ENCODE measurements at regions not wholly inside any gene's neighbourhood (a gene's known extent, or its start where the extent isn't known, plus 50 kb on each side); places are given as distances from the start of the nearest gene placed in this dataset.

DNA sequence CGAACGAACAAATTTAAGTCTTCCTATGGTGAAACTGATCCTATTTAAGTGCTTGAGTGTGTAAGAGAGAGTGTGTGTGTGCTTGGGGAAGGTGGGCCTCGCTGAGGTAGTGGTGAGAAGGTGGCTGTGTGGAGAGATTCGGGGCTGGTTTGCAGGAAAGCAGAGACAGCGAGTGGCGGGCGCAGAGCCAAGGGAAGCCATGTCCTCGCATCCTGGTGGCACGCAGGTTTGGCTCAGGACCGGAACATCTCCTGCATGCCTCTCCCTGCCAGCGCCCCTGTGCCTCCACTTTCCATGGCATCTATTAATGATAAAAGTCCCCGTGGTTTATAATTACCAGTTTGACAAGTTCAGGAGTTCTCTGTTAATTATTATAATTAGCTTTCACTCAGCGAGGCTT, 383.1 kb upstream of the CADM1 start:
- no peak for DNase-seq (ENCODE audit: low spot score)

DNA sequence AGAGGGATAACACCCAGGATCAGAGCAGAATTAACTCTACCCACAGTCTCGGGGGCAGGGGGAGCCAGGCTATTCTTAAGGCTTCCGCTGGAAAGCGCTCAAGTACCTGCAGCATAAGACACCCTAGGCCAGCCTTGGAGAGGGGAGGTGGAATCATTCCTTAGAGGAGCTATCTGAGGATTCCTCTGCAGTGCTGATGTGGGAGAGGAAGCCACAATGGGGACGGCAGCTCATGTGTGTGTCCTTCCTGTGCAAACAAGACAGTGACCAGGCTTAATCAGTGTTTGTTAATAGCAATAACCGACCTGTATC, 382.2 kb upstream of the CADM1 start:
- no peak for DNase-seq (ENCODE audit: low spot score)

DNA sequence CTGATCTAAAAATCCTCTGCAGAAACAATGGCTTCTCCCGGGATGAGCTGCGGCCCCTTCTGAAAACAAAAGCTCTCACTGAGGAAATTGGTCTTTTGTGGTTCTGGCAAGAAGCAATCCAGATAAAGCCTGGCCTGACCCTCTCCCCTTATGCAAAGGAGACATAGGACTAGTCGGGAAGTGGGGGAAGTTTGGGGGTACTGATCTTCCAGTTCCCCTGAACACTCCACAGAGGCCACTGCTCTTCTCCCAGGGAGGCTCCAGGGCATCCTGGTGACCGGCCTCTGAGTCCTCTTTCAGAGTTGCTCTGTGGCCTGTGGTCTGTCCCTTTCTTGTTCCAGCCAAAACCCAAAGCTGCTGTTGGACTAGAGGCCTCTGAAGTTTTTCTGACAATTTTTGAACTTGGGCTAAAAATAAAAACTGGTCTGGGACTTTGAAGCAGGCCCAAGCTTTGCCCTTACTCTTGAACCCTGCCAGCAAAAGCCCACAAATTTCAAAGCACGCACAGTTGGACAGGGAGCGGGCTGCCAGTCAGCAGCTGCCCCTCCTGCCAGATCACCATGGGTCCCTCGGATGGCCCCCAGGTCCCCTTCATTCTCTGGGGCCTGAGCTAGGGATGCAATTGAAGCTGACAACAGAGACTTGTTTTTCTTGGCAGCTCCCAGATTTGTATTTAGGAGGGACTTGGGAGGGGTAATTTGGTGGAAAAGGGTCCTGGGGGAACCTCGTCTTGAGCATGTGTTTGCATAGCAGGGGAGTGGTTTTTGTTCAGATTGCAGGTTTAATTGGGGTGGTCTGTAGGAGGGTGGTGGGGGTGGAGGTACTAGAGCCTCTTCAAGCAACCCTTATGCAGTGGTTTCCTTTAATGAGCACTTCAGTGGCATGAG, 381.6 kb upstream of the CADM1 start:
- no peak for DNase-seq (ENCODE audit: low spot score)

DNA sequence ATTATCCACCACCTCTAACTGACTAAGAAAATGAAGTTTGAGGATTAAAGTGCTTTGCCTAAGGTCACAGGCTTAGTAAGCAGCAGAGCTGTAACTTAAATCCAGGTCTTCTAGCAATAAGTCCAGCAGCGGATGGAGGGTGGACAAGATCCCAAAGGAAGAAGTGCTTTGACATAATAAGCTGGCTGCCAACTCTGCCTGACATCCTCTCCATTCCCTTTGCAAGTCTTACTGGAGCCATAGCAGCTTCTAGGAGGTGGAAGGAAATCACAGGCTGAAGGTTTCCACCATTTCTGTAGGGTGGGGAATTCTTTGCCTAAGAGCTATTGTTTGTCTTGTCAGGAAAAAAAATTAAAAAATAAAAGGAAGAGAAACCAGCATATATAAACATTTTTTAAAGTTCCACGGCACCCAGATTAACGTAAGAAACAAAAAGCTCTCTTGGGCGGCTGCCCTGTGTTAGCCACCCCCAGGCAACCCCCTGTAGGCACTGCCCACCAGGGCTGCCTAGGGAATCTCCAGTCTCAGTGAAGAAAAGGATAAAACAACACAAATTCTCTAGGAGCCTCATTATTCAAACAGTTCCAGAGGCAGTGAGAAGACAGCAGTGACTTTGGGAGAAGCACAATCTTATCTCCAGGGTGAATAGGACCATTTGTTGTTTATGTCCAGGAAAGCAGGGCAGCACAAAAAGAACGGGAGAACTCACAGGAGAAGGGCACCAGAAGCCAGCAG, 380.8 kb upstream of the CADM1 start:
- DNase-seq (ENCODE audit: low spot score): no peak

DNA sequence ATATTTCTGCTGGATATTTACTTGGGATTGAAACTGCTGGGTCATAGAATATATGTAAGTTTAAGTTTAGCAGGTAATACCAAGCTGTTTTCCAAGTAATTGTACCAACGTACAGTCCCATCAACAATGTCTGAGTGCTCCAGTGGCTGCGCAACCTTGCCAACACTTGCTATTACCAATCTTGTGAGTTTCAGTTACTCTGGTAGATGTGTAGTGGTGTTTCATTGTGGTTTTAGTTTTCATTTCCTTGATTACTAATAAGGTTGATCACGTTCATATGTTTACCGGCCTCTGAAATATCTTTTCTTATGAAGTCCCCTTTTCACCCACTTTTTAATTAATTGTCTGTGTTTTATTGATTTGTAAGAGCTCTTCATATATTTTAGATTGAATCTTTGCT, 370.6 kb upstream of the CADM1 start:
- no peak for DNase-seq (ENCODE audit: low spot score)

DNA sequence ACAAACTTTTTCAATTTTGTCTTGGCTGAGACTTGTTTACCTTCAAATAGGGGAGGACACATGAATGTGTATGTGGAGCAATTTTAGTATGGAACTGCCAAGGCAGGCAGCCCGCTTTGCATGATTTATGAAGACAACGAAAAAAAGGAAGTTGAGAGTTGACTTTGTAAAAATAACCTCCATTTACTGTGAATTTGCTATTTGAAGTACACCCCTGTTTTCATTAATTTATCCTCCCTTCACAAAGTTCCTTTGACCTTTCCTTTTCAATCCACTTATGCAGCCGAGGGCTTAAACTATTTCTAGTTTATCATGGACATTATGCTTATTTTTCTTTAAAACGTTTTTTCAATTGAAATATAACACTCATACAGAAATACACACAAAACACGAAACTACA, 369.6 kb upstream of the CADM1 start:
- no peak for DNase-seq (ENCODE audit: low spot score)

DNA sequence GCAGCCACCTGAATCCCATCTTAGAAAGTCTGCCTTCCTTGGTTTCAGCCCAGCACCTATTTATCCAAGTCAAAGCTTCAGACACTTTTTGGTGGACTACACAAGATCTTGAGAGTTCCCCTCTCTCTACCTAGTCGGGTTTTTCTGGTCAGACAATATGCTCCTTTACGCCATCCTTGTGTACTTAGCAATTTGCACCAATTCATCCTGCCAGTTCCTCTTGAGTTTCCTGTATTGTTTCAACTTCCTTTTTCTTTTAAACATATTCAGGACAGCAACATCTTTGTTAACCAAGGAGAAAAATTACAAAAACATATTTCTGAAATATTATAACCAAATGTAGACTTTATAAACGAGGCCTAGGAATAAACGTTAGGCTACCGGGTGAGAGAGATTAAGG, 368.2 kb upstream of the CADM1 start:
- no peak for DNase-seq (ENCODE audit: low spot score)

DNA sequence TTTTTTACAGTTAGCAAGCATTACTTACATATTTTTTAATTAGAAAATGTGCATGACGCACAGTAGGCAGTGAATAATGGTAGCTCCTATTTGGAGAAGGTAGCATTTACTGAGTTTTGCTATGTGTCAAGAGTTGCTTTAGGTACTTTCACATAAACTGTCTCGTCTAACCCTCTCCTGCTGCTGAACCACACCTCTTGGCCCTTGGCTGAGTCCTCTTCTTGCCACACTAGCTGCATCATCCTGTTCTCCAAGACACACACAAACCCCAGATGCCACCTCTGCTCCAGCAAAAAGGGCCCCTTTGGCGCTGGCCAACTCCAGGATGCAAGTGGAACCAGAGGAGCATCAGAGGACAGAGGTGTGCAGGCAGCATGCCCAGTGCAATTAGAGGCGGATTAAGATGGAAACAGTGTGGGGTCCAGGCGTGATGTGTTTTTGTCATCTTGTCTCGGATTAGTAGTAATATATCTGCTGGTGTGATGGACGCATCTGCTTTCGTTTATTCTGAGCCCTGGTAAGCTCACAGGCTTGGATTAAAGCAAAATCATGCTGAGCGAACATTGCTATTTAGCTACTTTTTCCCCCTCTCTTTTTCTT, 367.0 kb upstream of the CADM1 start:
- DNase-seq (ENCODE audit: low spot score): no peak

DNA sequence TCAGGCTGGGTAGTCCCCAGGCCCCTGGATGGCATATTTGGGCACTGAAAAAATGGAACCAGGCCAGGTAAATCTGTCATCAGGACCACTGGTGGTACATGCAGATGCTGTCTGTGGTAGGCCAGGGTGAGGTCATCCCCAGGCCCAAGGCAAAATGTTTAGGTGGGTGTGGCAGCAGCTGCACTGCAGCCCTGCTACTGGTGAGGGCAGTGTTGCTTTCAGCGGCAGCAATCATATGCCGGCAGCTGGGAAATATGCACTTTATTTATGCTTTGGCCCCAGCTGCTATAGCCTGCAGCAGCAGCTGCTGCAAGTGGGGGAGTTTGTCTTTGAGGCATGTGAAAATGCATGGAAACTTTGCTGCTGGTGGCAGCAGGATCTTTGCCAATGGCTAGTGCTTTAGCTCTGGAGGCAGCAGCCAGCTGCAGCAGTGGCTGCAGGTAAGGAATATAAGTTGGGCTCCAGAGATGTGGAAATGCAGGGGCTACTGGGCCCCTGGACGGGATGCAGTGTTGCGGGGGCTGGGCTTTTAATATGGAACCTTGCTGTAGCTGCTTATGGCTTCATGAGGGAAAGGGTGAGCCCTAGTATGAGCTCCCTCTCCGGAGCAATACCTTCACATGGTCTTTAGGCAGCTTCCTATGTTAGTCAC, 365.7 kb upstream of the CADM1 start:
- no peak for DNase-seq (ENCODE audit: low spot score)

DNA sequence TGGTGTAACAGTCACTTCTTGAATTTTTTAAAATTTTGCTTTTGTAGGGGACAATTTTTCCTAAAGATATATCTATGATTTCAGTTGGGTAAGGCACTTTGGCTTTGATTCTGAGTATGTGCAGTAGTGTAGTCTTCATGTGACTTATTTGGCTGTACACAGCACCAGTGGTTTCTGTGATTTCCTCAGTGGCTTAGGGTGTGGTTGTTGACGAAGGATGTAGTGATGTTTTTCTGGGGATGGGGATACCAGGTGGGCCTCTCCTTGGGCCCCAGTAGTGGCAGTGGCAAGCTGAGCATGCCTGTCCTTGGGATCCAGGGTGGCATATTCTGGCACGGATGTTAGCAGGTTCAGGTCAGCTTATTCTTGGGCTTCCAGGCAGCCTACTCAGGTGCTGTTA, 364.9 kb upstream of the CADM1 start:
- no peak for DNase-seq (ENCODE audit: low spot score)

DNA sequence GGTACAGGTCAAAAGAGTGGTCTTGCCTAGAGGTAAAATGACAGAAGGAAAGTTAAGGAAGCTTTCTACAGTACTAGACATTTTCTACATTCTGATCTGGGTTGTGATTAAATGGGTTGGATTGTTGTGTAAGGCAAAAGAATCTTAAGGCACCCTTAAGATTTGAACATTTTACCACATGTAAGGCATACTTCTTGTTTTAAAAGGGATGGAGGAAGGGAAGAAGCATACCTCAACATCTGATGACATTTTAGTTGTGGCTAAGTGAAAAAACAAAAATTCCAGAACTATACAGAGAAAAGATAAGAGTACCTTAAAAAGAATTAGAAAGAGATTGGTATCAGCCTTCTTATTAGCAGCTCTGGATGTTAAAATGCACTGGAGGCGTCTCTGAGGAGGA, 356.0 kb upstream of the CADM1 start:
- DNase-seq (ENCODE audit: low spot score): no peak

DNA sequence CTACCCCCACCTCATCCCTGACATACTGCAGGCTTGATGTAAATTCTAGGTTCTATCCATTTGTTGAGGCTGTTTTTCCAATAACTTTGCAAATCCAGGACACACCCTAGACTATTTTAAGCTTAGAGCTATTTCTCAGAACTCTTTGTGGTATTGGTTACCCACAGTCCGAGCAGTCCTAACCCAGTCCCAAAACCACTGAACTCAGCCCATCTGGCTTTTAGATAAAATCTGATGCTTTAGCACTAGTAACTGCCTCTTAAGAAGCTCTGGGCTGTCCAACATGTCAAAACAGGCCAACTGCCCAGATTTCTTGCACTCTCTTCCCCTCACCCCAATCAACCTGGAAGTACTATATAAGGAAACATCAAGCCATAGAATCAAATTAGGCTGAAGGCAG, 344.4 kb upstream of the CADM1 start:
- no peak for DNase-seq (ENCODE audit: low spot score)

DNA sequence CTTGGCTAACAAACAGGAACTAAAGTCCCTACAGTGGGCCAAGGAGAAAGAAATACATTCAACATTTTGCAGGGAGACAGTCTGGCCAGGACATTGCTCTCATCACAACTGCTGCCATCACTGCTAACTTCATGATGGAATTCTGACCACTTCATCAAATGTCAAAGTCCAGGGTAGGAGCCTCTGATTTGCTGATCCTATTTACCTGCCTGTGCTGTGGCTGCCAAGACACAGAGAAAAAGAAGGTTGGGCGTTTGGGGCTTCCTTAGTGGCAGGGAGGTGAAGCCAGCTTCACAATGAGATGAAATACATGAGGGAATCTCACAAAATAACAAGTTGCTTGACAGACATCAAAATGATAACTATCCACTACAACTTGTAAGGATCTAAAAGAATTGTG, 343.9 kb upstream of the CADM1 start:
- DNase-seq (ENCODE audit: low spot score): no peak

DNA sequence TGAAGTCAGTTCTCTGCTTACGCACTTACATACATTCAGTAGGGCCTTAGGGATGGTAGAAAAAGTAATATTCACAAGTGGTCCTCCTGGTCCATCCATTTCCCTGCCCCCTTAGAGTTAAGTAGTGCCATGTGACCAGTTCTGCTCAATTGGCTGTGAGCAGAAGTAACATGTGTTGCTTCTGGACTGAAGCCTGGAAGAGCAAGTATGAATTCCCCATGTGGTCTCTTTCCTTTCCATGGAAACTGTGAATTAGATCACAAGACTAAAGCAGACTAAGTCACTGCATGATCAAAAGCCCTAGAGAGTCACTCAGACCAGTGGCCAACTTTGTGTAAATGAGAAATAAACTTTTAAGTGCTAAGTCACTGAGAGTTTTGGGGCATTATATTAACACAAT, 341.7 kb upstream of the CADM1 start:
- no peak for DNase-seq (ENCODE audit: low spot score)

DNA sequence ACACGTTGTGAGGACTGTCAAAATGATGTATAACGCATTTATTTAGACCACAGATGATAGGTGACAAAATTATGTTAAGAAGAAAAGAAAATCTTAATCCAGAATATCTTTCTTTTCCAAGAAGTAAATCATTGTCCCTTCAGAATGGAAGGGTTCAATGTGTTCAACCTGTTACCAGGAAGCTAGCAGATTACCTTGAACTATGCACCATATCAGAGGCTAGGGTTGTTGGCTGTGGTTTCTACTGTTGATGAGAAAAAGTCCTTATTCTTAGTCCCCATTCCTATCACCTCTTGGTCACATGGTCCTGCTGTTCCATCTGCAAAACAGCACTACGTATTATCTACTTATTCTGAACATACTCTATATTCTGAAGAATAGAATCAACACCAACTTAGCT, 339.5 kb upstream of the CADM1 start:
- no peak for DNase-seq (ENCODE audit: low spot score)

DNA sequence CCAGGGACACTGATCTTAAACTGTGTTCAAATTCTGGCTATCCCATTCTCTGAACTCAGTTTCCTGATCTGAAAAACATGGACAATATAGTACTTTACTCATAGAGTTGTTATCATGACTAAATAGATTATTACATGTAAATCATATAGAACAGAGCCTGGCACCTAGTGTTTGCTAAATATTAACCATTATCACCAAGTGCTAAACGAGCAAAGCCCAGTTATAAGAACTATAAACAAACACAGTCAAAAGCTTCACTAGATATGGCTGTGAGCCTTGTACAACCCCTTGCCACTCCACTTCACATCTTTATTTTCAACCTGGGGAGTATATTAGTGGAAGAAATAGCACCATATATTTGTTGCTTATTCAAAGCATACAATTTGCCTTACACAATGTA, 338.9 kb upstream of the CADM1 start:
- no peak for DNase-seq (ENCODE audit: low spot score)

DNA sequence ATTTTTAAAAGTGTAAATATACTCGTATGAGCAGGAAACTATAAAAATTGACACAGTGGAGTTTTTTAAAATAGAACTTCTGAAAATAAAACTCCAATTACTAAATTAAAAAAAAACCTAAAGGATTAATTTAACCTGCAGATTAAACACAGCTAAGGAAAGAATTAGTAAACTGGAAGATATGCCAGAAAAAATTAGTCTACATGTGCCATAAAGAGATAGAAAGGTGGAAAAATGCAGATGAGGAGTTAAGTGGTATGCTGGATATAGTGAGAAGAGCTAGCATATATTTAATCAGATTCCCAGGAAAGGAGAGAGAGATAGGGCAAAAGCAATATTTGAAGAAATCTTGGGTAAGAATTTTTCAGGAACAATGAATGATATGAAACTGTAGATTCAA, 315.8 kb upstream of the CADM1 start:
- no peak for DNase-seq (ENCODE audit: low spot score)

DNA sequence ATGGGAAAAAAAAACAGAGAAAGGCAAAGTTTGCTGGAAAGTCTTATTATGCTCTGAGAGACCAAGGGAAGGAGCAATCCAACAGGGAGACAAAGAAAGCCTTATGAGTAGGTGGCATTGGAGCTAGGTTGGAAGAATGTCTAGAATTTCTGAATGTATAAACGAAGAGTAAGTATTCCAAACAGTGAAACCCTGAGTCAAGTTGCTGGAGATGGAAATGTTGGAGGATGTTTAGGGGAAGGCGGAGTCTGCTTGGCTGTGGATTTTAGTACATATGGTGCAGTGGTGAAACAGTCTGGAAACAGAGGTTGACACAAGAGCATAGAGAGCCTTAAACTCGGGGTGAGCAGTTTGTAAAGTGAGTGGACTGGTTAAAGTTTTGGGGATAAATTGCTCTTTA, 314.8 kb upstream of the CADM1 start:
- no peak for DNase-seq (ENCODE audit: low spot score)

DNA sequence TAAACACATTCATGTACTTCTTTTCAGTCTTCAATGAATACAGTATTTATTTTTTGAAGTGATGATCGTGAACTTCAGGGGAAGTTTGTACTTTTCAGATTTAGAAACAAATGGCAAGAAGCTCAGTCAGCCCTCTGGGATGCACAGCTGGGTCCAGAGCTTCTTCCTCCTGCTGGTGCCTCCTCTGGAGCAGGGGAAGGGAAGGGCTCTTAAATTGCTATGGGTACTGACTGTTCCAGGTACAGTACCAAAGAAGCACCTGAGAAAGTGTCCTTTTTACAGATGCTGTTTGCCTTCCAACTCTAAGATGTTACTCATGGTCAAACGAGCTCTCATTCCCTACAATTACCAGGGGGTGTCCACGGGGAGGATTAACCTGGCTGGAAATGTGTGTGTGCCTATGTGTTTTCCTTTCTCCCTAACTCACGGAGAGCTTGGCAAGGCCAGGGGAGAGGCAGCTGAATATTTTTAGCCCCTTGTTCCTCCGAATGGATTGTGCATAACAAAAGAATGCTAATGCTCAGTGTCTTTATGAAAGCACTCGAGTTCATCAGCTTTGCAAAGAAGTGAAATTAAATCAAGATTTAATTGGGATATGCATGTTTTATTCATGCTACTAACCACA, 313.7 kb upstream of the CADM1 start:
- no peak for DNase-seq (ENCODE audit: low spot score)

DNA sequence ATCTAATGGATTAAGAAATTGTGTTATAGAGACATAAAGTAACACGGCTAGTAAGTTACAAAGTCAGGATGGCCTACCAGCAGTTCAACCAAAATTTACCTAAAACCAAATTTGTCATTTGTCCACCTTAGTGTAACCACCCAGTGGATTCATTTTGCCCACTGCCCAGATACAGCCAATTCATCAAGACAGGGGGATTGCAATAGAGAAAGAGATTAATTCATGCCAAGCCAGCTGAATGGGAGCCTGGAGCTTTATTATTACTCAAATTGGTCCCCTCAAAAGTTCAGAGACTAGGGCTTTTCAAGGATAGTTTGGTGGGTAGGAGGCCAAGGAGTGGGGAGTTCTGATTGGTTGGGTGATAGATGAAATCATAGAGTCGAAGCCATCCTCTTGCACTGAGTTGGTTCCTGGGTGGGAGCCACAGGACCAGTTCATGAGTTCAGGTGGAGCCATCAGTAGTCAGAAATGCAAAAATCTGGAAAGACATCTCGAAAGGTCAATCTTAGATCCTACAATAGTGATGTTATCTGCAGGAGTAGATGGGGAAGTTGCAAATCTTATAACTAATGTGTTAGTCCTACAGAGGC, 304.2 kb upstream of the CADM1 start:
- DNase-seq (ENCODE audit: low spot score): no peak

DNA sequence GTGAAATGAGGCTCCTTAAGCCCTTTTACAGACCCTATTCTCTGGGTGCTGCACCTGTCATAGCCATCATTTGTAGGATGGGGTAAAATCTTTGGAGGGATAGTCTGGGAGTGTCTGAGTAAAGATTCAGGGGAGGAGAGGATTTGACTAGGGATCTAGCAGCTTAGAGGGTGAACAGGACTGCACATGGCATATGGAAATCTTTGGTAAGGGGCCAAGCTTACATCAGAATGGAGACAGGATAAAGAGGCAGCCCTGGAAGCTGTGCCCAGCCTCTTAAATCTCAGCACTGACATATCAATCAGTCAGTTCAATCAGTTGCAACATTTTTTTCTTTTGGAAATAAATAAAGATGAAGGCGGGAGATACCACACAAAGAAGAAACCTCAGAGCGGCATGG, 301.8 kb upstream of the CADM1 start:
- DNase-seq (ENCODE audit: low spot score): no peak
